ENCODE measurements at regions not wholly inside any gene's neighbourhood (a gene's known extent, or its start where the extent isn't known, plus 50 kb on each side); places are given as distances from the start of the nearest gene placed in this dataset.
A peak's percentile ranks its signal among the peaks of the same experiment; 100 is the strongest.

- H2AFZ ChIP-seq (ENCODE audit: low read depth, low read length), result no peak overlapping the region
- no peaks in the 10 kb centered on the region for H3K36me3 ChIP-seq (ENCODE audit: insufficient read depth, low read length)
- Mint-ChIP-seq H3K36me3 (ENCODE audit: low read depth, unreplicated experiment) (peaks cover 3% of the 10 kb centered on the region), H3K27me3 (ENCODE audit: low read depth, unreplicated experiment) (no peaks in the 10 kb centered on the region), H3K4me1 (ENCODE audit: low read depth, unreplicated experiment) (peaks cover 5% of the 10 kb centered on the region), H3K27ac (ENCODE audit: unreplicated experiment) (no peak overlapping the region), H3K9me3 (ENCODE audit: unreplicated experiment) (no peaks in the 10 kb centered on the region), H3K4me3 (ENCODE audit: unreplicated experiment) (no peak overlapping the region)
- no peak overlapping the region for H3K4me3 ChIP-seq (ENCODE audit: insufficient read depth, low read depth, low read length)
- no peaks in the 10 kb centered on the region for H3K27me3 ChIP-seq (ENCODE audit: insufficient read depth, low read length)
- H3K27ac ChIP-seq (ENCODE audit: low read depth, low read length), result no peak overlapping the region
- H4K20me1 ChIP-seq (ENCODE audit: insufficient read depth, low read length), result no peaks in the 10 kb centered on the region
- no peaks in the 10 kb centered on the region for H3K4me1 ChIP-seq (ENCODE audit: insufficient read depth, low read length)
- no peak overlapping the region for H3K4me2 ChIP-seq (ENCODE audit: low read length)
- TF ChIP-seq EZH2 (IDR thresholded peaks at IDR 0.05; ENCODE audit: insufficient read depth, low read length) (no peak), CTCF (IDR thresholded peaks at IDR 0.05; ENCODE audit: insufficient read depth, low read depth, low read length) (no peak)
- no peaks in the 10 kb centered on the region for H3K9me3 ChIP-seq (ENCODE audit: insufficient read depth, low read depth, low read length)
- no peak for FAIRE-seq
- H3K79me2 ChIP-seq (ENCODE audit: insufficient read depth, low read length), result no peaks in the 10 kb centered on the region
- peak; percentile 9 for DNase-seq (ENCODE audit: low read depth)
- no peak overlapping the region for H3K9ac ChIP-seq (ENCODE audit: low read length)
Measured at GRCh38 chr2:138207074-138207930, 243.0 kb downstream of the HNMT start.

GRCh38 chr2:138209009-138209408, 244.7 kb downstream of the HNMT start:
- Mint-ChIP-seq H3K4me3 (ENCODE audit: unreplicated experiment) (no peak overlapping the region), H3K27me3 (ENCODE audit: low read depth, unreplicated experiment) (no peaks in the 10 kb centered on the region), H3K9me3 (ENCODE audit: unreplicated experiment) (no peaks in the 10 kb centered on the region), H3K4me1 (ENCODE audit: low read depth, unreplicated experiment) (peaks cover 13% of the 10 kb centered on the region), H3K27ac (ENCODE audit: unreplicated experiment) (no peak overlapping the region), H3K36me3 (ENCODE audit: low read depth, unreplicated experiment) (peaks cover 3% of the 10 kb centered on the region)
- no peaks in the 10 kb centered on the region for H3K36me3 ChIP-seq (ENCODE audit: insufficient read depth, low read length)
- no peaks in the 10 kb centered on the region for H3K4me1 ChIP-seq (ENCODE audit: insufficient read depth, low read length)
- H3K27ac ChIP-seq (ENCODE audit: low read depth, low read length), result no peak overlapping the region
- peak; percentile 55 for FAIRE-seq
- H3K27me3 ChIP-seq (ENCODE audit: insufficient read depth, low read length), result no peaks in the 10 kb centered on the region
- no peaks in the 10 kb centered on the region for H3K79me2 ChIP-seq (ENCODE audit: insufficient read depth, low read length)
- no peaks in the 10 kb centered on the region for H4K20me1 ChIP-seq (ENCODE audit: insufficient read depth, low read length)
- H3K4me3 ChIP-seq (ENCODE audit: insufficient read depth, low read depth, low read length), result no peak overlapping the region
- H3K9me3 ChIP-seq (ENCODE audit: insufficient read depth, low read depth, low read length), result no peaks in the 10 kb centered on the region
- no peak overlapping the region for H2AFZ ChIP-seq (ENCODE audit: low read depth, low read length)
- peak overlapping the region; percentile 3 for H3K4me2 ChIP-seq (ENCODE audit: low read length)
- no peak for TF ChIP-seq CTCF (IDR thresholded peaks at IDR 0.05; ENCODE audit: insufficient read depth, low read depth, low read length)
- peak; percentile 48 for DNase-seq (ENCODE audit: low read depth)
- no peak overlapping the region for H3K9ac ChIP-seq (ENCODE audit: low read length)

DNA sequence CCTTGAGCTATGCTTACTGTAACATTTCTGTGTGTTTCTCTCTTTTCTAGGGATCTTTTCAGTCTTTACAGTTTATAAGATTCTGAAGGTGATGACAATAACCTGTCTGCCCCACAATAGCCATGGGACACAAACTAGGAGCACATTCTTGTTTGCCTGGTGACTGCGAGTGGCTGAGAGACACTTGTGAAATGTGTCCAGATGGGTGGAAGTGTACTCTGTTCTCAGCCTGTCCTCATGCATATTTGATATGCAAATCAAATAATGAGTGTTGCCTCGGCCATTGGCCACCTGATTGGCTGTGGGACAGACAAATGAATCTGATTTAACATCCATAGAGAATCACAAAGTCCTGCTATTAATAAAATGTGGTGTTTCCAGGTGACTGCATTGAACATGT, 246.2 kb downstream of the HNMT start:
- Mint-ChIP-seq H3K36me3 (ENCODE audit: low read depth, unreplicated experiment) (no peaks in the 10 kb centered on the region), H3K4me1 (ENCODE audit: low read depth, unreplicated experiment) (peaks cover 15% of the 10 kb centered on the region), H3K27ac (ENCODE audit: unreplicated experiment) (no peak overlapping the region), H3K4me3 (ENCODE audit: unreplicated experiment) (no peak overlapping the region), H3K9me3 (ENCODE audit: unreplicated experiment) (no peaks in the 10 kb centered on the region), H3K27me3 (ENCODE audit: low read depth, unreplicated experiment) (no peaks in the 10 kb centered on the region)
- Histone ChIP-seq H3K9me3 (ENCODE audit: insufficient read depth, low read depth, low read length) (no peaks in the 10 kb centered on the region), H3K4me3 (ENCODE audit: insufficient read depth, low read depth, low read length) (no peak overlapping the region), H3K9ac (ENCODE audit: low read length) (no peak overlapping the region), H3K4me2 (ENCODE audit: low read length) (no peak overlapping the region), H2AFZ (ENCODE audit: low read depth, low read length) (no peak overlapping the region), H3K4me1 (ENCODE audit: insufficient read depth, low read length) (no peaks in the 10 kb centered on the region), H3K27ac (ENCODE audit: low read depth, low read length) (no peak overlapping the region), H3K27me3 (ENCODE audit: insufficient read depth, low read length) (no peaks in the 10 kb centered on the region), H4K20me1 (ENCODE audit: insufficient read depth, low read length) (no peaks in the 10 kb centered on the region), H3K36me3 (ENCODE audit: insufficient read depth, low read length) (no peaks in the 10 kb centered on the region), H3K79me2 (ENCODE audit: insufficient read depth, low read length) (no peaks in the 10 kb centered on the region)
- TF ChIP-seq CTCF (IDR thresholded peaks at IDR 0.05; ENCODE audit: insufficient read depth, low read depth, low read length) (no peak), EZH2 (IDR thresholded peaks at IDR 0.05; ENCODE audit: insufficient read depth, low read length) (no peak)
- DNase-seq (ENCODE audit: low read depth), result no peak
- FAIRE-seq, result no peak
